Stimulated activated CD4-positive, alpha-beta T cell treated with anti-CD3 and anti-CD28 coated beads, Interleukin-12 subunit alpha, Interleukin-12 subunit beta, amount 100 ng/mL, for 48 hours (primary cell): ENCODE measurements at regions not wholly inside any gene's neighbourhood (a gene's known extent, or its start where the extent isn't known, plus 50 kb on each side); places are given as distances from the start of the nearest gene placed in this dataset.
"Not testable (repeated sequence)": the region's sequence is repeated elsewhere in the genome, so short reads cannot be mapped to it uniquely, and the experiment has no call there.

Experiments
- DNase-seq, 3 donors: peaks; one replicate each; pipeline ENCODE4 v3.0.0-alpha.2; 2020; ENCODE audit warnings: low read depth in 2 of 3, low spot score in 1 of 3

- not testable (repeated sequence) for DNase-seq
These were observed 75.3 kb downstream of the BARX1 start for GRCh38 chr9:93879662-93880407.

- no peak for DNase-seq
These were observed 79.8 kb downstream of the BARX1 start for GRCh38 chr9:93875330-93875729.

GRCh38 chr9:93874242-93874641 lies 80.9 kb downstream of the BARX1 start:
- DNase-seq = no peak

- no peak for DNase-seq
These were observed 83.9 kb downstream of the BARX1 start for GRCh38 chr9:93871286-93871685.

GRCh38 chr9:93869863-93870262 lies 85.3 kb downstream of the BARX1 start:
- no peak for DNase-seq

GRCh38 chr9:93869088-93869487 lies 86.1 kb downstream of the BARX1 start:
- DNase-seq = no peak

GRCh38 chr9:93865716-93866115 lies 89.4 kb downstream of the BARX1 start:
- no peak for DNase-seq

- DNase-seq = no peak
These were observed 89.9 kb downstream of the BARX1 start for GRCh38 chr9:93865245-93865644.

GRCh38 chr9:93864840-93865239 lies 90.3 kb downstream of the BARX1 start:
- no peak for DNase-seq

GRCh38 chr9:93864032-93864431 lies 91.1 kb downstream of the BARX1 start:
- DNase-seq = no peak

GRCh38 chr9:93862877-93863545 lies 92.1 kb downstream of the BARX1 start:
- no peak for DNase-seq

- no peak for DNase-seq
These were observed 93.3 kb downstream of the BARX1 start for GRCh38 chr9:93861736-93862358.

- no peak for DNase-seq
These were observed 94.2 kb downstream of the BARX1 start for GRCh38 chr9:93860694-93861658.

- no peak for DNase-seq
These were observed 95.5 kb downstream of the BARX1 start for GRCh38 chr9:93859431-93860215.

- DNase-seq = no peak
These were observed 97.6 kb downstream of the BARX1 start for GRCh38 chr9:93857528-93857927.

GRCh38 chr9:93852728-93853127 lies 102.4 kb downstream of the BARX1 start:
- DNase-seq = no peak

GRCh38 chr9:93846349-93846748 lies 108.8 kb downstream of the BARX1 start:
- DNase-seq = no peak

- no peak for DNase-seq
These were observed 111.8 kb downstream of the BARX1 start for GRCh38 chr9:93843396-93843795.

- DNase-seq = no peak
These were observed 124.5 kb downstream of the BARX1 start for GRCh38 chr9:93830606-93831005.

GRCh38 chr9:93830012-93830596 lies 125.1 kb downstream of the BARX1 start:
- no peak for DNase-seq
